GM12878 (cell line): ENCODE measurements at regions not wholly inside any gene's neighbourhood (a gene's known extent, or its start where the extent isn't known, plus 50 kb on each side); places are given as distances from the start of the nearest gene placed in this dataset.
A peak's percentile ranks its signal among the peaks of the same experiment; 100 is the strongest.

Experiments used
- ATAC-seq: fragments of 200-7000 bp; cut with Tn5 transposase; 3 replicates; pipeline ENCODE4 v1.9.1; 2020; ENCODE audit warnings: mild to moderate bottlenecking, moderate library complexity
- BruUV-seq: library from RNA; stranded (reverse); fragments of 400-500 nt; replicated peaks from 2 replicates; lab custom pipeline; 2021; lab: Mats Ljungman, UMichigan
- CTCF ChIA-PET: fragments of 300-600 bp; sonication (Branson Sonifier 250); formaldehyde crosslinking; extraction: SDS; loops from one replicate; lab custom pipeline; 2021; ENCODE audit warnings: inconsistent platforms; lab: Yijun Ruan, JAX
- POLR2A ChIA-PET: fragments of 350-600 bp; formaldehyde crosslinking; extraction: SDS; loops from one replicate; lab custom pipeline; 2021; ENCODE audit warnings: inconsistent platforms; lab: Charles Lee
- RAD21 ChIA-PET: fragments of 300-600 bp; sonication (Branson Sonifier 250); formaldehyde crosslinking; loops from one replicate; lab custom pipeline; 2023; ENCODE audit warnings: antibody characterized with exemption; ENCODE audit not compliant: unreplicated experiment; lab: Charles Lee
- SMC1A ChIA-PET: fragments of 300-600 bp; sonication (Branson Sonifier 250); formaldehyde crosslinking; loops from one replicate; lab custom pipeline; 2023; ENCODE audit not compliant: unreplicated experiment, uncharacterized antibody; lab: Charles Lee
- DNase-seq: peaks from one replicate; pipeline ENCODE4 v3.0.0-alpha.2; 2011; ENCODE audit warnings: low read depth, low spot score
- FAIRE-seq: peaks from 3 replicates; lab custom pipeline; 2011; peaks lifted over from hg19 to GRCh38; lab: Jason Lieb, UNC
- H2AFZ ChIP-seq: 2 replicates; pipeline ENCODE4 v1.6.0; 2011; ENCODE audit warnings: low read depth, low read length, control low read depth; ENCODE audit not compliant: control insufficient read depth
- H3K27ac ChIP-seq: 2 replicates; pipeline ENCODE4 v1.5.1; 2011; ENCODE audit warnings: control low read depth; ENCODE audit not compliant: control insufficient read depth, insufficient read depth
- H3K27me3 ChIP-seq, 2 experiments: replicated peaks in 1 of 2; 2 replicates each; pipeline versions ENCODE4 v1.6.0 to v1.6.1; 2011; ENCODE audit warnings: low read length in 1 of 2; ENCODE audit not compliant: control insufficient read depth in 2 of 2, insufficient read depth in 2 of 2
- H3K36me3 ChIP-seq, 2 experiments: 2 replicates each; pipeline ENCODE4 v1.5.1; 2011; ENCODE audit warnings: low read length in 1 of 2; ENCODE audit not compliant: control insufficient read depth in 2 of 2, insufficient read depth in 2 of 2
- H3K4me1 ChIP-seq: 2 replicates; pipeline ENCODE4 v1.6.1; 2011; ENCODE audit warnings: mild to moderate bottlenecking, low read length, moderate library complexity, mixed read lengths; ENCODE audit not compliant: control insufficient read depth, insufficient read depth
- H3K4me2 ChIP-seq: 2 replicates; pipeline ENCODE4 v1.6.0; 2011; ENCODE audit warnings: control low read depth; ENCODE audit not compliant: control insufficient read depth, insufficient read depth
- H3K4me3 ChIP-seq: fragments of 200-600 bp; sonication (generic); 2 replicates; pipeline ENCODE4 v1.5.1; 2016
- H3K79me2 ChIP-seq: 2 replicates; pipeline ENCODE4 v1.6.0; 2011; ENCODE audit warnings: low read length; ENCODE audit not compliant: control insufficient read depth, insufficient read depth
- H3K9ac ChIP-seq: 2 replicates; pipeline ENCODE4 v1.8.0; 2011; ENCODE audit warnings: low read length, control low read depth, mixed read lengths; ENCODE audit not compliant: control insufficient read depth, insufficient read depth
- H3K9me3 ChIP-seq: replicated peaks from 3 replicates; pipeline ENCODE4 v1.5.1; 2011; ENCODE audit warnings: mild to moderate bottlenecking, low read length; ENCODE audit not compliant: control insufficient read depth, insufficient read depth
- H4K20me1 ChIP-seq: 2 replicates; pipeline ENCODE4 v1.6.0; 2011; ENCODE audit not compliant: control insufficient read depth, insufficient read depth
- BRCA1 ChIP-seq: IDR thresholded peaks from 2 replicates; pipeline ENCODE4 v1.6.1; 2011; ENCODE audit warnings: low read depth, low read length, improper control_type of control experiment
- CREM ChIP-seq: IDR thresholded peaks from 2 replicates; pipeline ENCODE4 v1.6.1; 2014; ENCODE audit warnings: antibody characterized with exemption, low read depth
- E2F8 ChIP-seq: fragments of 450-650 bp; IDR thresholded peaks from 2 replicates; pipeline ENCODE4 v1.6.1; 2018; ENCODE audit warnings: mild to moderate bottlenecking, low read depth, moderate library complexity; ENCODE audit not compliant: partially characterized antibody
- JUNB ChIP-seq: IDR thresholded peaks from 2 replicates; pipeline ENCODE4 v1.6.1; 2016; ENCODE audit warnings: antibody characterized with exemption, mild to moderate bottlenecking
- JUND ChIP-seq: IDR thresholded peaks from 2 replicates; pipeline ENCODE4 v1.6.1; 2012; ENCODE audit warnings: low read depth, mild to moderate bottlenecking, low read length, improper control_type of control experiment, moderate library complexity
- POLR2AphosphoS5 ChIP-seq: IDR thresholded peaks from 2 replicates; pipeline ENCODE4 v1.6.1; 2011; ENCODE audit warnings: mild to moderate bottlenecking, low read length, inconsistent platforms
- WGBS: methylation state at CpG from one replicate; pipeline ENCODE4 v1.1.6; 2016; ENCODE audit warnings: low lambda C conversion rate; ENCODE audit not compliant: insufficient replicate concordance, insufficient coverage; ENCODE audit errors: missing lambda C conversion rate; 5-methylcytosine and 5-hydroxymethylcytosine counted together
- in situ Hi-C: fragments of 300-500 bp; cut with MboI; formaldehyde crosslinking; loops from 9 replicates; pipeline ENCODE4 v1.14.3; 2018; ENCODE audit warnings: mixed read lengths
- intact Hi-C: fragments of 100-400 bp; cut with micrococcal nuclease; formaldehyde crosslinking; loops from one replicate; pipeline ENCODE4 v1.14.2; 2022; ENCODE audit not compliant: unreplicated experiment

DNA sequence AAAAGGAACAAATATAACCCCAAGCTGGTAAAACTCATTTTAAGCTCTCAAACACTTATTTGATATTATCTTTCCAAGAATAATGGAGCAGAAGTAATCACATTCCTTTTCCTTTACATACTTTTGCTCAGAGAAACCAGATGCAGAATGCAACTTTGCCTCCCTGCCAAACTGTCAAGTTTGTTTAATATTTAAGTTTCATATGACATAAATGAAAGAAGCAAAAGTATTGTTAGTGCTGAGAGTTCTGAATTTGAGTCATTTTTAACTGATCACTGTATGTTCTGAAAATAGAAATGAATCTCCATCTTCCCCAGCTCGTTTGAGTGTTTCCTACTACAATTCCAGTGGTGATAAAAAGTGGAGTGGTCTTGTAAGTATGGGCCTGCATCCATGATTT, 423.4 kb downstream of the PID1 start:
- DNase-seq, result no peak
- ChIA-PET RAD21 (no interaction called here), POLR2A (no interaction called here), SMC1A (no interaction called here), CTCF (no interaction called here)
- no peaks in the 10 kb centered on the region for H3K27me3 ChIP-seq
- no peak for FAIRE-seq
- H3K27ac ChIP-seq, result no peak overlapping the region
- H3K36me3 ChIP-seq, result no peaks in the 10 kb centered on the region
- H3K4me1 ChIP-seq, result no peaks in the 10 kb centered on the region
- H4K20me1 ChIP-seq, result no peaks in the 10 kb centered on the region
- no peaks in the 10 kb centered on the region for H3K9me3 ChIP-seq
- no peak overlapping the region for H3K4me2 ChIP-seq
- intact Hi-C loops, result no loop called here
- H3K4me3 ChIP-seq, result no peak overlapping the region
- no peaks in the 10 kb centered on the region for H3K79me2 ChIP-seq
- ATAC-seq, result peak; percentile 49
- 4% methylated on average over 1 of the region's 1 CpG for WGBS
- no peak overlapping the region for H2AFZ ChIP-seq
- no TSS peak for BruUV-seq
- TF ChIP-seq JUNB (peak; percentile 68; the same call in 1 of the 2 replicates), POLR2AphosphoS5 (no peak), CREM (peak; percentile 33; the same call in 1 of the 2 replicates), E2F8 (no peak), JUND (no peak)
- TF ChIP-seq, all 136 proteins: peak for 2
- in situ Hi-C loops, result no loop called here
- no peak overlapping the region for H3K9ac ChIP-seq

DNA sequence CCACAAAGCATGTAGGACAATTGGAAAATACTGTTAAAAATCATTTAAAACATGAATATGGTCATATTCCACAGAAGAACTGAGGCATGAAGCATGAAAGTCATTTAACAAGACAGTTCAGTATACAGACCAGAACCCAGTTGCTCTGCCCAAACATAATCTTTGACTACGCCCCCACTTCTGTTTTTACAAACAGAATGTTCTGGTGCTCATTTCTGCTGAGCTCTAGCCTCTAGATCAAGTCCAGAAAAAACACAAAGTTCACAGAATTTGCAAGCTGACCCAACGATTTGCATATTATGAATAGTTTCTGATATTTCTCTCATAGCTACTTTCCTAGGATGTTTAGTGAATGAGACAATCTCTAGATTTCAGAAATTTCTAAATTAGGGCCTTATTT, 424.9 kb downstream of the PID1 start:
- SMC1A ChIA-PET, result no interaction called here
- FAIRE-seq (no peak), ATAC-seq (no peak), DNase-seq (no peak)
- H3K9ac ChIP-seq, result no peak overlapping the region
- no peak overlapping the region for H3K27ac ChIP-seq
- WGBS, result 0% methylated on average over 2 of the region's 2 CpGs
- H3K4me1 ChIP-seq, result no peaks in the 10 kb centered on the region
- H3K9me3 ChIP-seq, result no peaks in the 10 kb centered on the region
- intact Hi-C loops (no loop called here), in situ Hi-C loops (no loop called here)
- POLR2A ChIA-PET, result no interaction called here
- CTCF ChIA-PET, result interaction anchor here (0.6 kb wide), 1 partner anchor 320 kb away, joined by 3 read pairs; no protein-coding TSS in a partner anchor
- no TSS peak for BruUV-seq
- no peaks in the 10 kb centered on the region for H3K27me3 ChIP-seq
- no peak overlapping the region for H3K4me2 ChIP-seq
- H3K4me3 ChIP-seq, result no peak overlapping the region
- RAD21 ChIA-PET, result no interaction called here
- no peak overlapping the region for H2AFZ ChIP-seq
- H3K36me3 ChIP-seq, result no peaks in the 10 kb centered on the region
- H4K20me1 ChIP-seq, result no peaks in the 10 kb centered on the region
- no peaks in the 10 kb centered on the region for H3K79me2 ChIP-seq
- no peak for TF ChIP-seq BRCA1
